ENCODE measurements at regions not wholly inside any gene's neighbourhood (a gene's known extent, or its start where the extent isn't known, plus 50 kb on each side); places are given as distances from the start of the nearest gene placed in this dataset.

DNA sequence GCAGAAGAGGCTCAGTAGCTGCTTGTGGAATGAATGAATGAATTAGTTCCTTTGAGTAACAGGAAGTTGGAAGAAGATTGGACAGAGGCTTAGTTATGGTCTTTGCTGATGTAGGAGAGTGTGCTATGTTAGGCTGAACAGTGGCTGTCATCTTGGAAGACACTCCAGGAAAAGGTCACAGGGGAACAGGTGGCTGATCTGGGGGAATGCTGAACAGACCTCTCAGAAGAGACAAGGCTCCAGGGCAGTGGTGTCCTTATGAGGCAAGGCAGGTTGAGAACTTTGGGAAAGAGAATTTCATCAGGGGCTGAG, 62.3 kb downstream of the UTRN start:
- TF ChIP-seq, protein P1, sequence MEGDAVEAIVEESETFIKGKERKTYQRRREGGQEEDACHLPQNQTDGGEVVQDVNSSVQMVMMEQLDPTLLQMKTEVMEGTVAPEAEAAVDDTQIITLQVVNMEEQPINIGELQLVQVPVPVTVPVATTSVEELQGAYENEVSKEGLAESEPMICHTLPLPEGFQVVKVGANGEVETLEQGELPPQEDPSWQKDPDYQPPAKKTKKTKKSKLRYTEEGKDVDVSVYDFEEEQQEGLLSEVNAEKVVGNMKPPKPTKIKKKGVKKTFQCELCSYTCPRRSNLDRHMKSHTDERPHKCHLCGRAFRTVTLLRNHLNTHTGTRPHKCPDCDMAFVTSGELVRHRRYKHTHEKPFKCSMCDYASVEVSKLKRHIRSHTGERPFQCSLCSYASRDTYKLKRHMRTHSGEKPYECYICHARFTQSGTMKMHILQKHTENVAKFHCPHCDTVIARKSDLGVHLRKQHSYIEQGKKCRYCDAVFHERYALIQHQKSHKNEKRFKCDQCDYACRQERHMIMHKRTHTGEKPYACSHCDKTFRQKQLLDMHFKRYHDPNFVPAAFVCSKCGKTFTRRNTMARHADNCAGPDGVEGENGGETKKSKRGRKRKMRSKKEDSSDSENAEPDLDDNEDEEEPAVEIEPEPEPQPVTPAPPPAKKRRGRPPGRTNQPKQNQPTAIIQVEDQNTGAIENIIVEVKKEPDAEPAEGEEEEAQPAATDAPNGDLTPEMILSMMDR (conservative IDR thresholded peaks at IDR 0.05), result no peak
- TF ChIP-seq ZFX (IDR thresholded peaks at IDR 0.05), result no peak
- H3K27ac ChIP-seq, result no peak overlapping the region

DNA sequence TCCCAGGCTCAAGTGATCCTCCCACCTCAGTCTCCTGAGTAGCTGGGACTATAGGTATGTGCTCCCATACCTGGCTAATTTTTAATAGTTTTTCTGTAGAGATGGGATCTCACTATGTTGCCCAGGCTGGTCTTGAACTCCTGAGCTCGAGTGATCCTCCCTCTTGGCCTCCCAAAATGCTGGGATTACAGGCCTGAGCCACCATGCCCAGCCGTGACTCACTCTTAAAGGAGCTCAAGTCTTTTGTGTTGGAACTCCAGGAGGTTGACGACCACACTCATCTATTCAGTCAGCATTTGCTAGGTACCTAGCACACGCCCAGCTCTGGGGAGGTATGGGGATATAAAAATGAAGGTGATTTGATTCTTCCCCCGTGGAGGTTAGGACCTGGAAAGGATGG, 62.8 kb downstream of the UTRN start:
- TF ChIP-seq ZFX (IDR thresholded peaks at IDR 0.05), result no peak
- TF ChIP-seq, protein P1 (conservative IDR thresholded peaks at IDR 0.05), result no peak
- no peak overlapping the region for H3K27ac ChIP-seq

DNA sequence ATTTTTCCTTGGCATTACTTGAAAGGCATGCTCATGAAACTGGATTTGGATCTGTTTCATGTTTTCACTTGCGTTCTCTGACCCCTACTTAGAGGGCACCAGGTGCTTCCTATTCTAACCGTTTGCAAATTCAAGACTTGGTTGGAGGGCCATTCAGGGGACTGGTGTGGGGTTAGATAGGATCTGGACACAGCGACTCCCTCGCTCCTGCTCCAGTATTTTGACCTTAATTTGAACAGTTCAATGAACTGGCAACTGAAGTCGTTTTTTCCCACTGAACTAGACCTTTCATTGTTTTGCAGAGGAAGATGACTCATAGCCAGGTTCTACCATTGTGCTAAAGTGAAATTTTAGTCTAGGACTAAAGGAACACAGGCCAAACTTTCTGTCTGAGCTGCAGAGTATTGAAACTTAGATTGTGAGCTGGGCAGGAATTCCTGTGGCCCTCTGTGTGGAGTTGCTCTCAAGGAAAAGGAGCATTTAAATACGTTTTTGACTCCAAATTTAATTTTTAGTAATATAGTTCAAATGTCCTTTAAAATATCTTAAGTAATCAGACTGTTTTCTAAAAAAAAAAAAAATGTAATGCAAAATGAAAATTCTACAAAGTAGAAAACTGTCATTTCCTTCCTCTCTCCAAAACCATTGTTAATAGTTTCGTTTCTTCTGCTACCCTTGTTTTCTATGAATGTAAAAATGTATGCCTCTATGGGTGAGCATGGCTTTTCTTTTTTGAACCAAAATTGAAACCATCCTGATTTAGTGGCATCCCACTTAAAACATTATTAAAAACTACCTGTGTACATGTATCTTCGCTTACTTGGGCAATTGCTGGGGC, 64.8 kb downstream of the UTRN start:
- no peak overlapping the region for H3K27ac ChIP-seq
- TF ChIP-seq, protein P1 (conservative IDR thresholded peaks at IDR 0.05), result no peak
- no peak for TF ChIP-seq ZFX (IDR thresholded peaks at IDR 0.05)

DNA sequence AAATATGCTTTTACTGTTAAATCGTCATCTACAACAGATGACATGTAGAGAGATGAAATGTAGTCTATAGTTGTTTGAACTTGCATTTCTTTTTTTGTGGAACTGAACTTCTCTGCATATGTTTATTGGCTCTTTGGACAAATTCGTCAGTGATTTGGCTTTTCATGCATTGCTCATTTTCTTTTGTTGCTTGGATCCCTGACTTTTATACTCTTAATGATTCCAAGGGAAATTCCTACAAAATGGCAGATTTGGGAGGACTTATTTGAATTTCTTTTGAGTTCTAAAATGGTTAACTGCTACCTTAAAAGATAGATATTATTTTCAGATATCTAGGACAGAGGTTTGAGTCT, 65.4 kb downstream of the UTRN start:
- H3K27ac ChIP-seq, result no peak overlapping the region
- TF ChIP-seq, protein P1 (conservative IDR thresholded peaks at IDR 0.05), result no peak
- no peak for TF ChIP-seq ZFX (IDR thresholded peaks at IDR 0.05)

DNA sequence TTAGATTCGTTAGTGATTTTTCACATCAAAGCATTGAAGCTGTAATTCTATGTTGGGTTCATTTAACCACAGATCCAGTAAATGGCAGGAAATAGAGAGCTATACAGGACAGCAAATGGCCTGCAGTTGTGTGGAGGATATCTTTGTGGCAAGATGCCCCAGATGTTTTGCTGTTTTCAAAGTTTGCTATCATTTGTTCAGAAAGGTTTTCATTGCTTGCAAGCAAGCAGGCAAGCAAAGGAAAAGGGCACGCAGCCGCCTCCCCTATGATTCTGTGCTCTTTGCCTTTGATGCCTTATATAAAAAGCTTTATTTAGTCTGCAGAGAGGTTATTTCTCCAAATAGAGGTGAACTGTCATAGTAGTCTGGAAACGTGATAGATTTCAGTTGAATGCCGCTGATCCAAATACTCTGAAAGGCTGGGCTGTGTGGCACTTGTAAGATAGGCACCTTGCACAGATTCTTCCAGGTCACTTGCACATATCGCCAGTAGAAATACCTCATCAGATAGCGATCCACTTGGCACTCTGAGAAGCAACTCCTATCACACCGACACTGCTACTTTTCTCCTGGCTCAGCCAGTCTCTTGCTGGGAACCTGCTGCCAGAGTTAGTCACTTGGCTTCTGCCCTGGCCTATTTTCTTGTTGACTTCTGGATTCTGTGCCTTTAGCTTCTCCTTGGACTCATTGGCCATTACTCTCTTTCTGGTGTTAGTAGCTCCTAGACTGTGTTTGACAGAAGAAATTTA, 66.4 kb downstream of the UTRN start:
- TF ChIP-seq ZFX (IDR thresholded peaks at IDR 0.05), result no peak
- TF ChIP-seq, protein P1 (conservative IDR thresholded peaks at IDR 0.05), result no peak

DNA sequence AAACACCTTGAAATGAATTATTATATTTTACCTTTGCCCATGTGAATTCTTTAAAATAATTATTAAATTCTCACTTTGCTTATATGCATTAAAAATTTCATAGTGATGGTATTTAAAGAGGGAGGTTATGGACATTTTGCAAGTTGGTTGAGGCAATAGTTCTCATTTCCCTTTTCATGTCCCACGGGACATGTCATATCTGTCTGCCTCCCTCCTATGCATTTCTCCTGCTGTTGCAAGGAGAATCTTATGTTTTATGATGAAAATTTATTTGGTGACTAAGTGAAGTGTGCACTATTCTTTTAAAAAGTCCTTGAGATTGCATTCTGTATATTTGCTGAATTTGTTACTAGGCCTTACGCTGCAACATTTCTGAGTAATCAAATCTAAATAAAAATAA, 67.2 kb downstream of the UTRN start:
- H3K27ac ChIP-seq, result no peak overlapping the region

More for the DNA sequence above, 66.4 kb downstream of the UTRN start:
- no peak overlapping the region for H3K27ac ChIP-seq

More for the DNA sequence above, 67.2 kb downstream of the UTRN start:
- no peak for TF ChIP-seq ZFX (IDR thresholded peaks at IDR 0.05)
- TF ChIP-seq, protein P1 (conservative IDR thresholded peaks at IDR 0.05), result no peak

Measured in C4-2B (cell line).